RWPE1 (cell line): ENCODE measurements at regions not wholly inside any gene's neighbourhood (a gene's known extent, or its start where the extent isn't known, plus 50 kb on each side); places are given as distances from the start of the nearest gene placed in this dataset.

ENCODE experiments used
- CTCF ChIA-PET: fragments of 350-600 bp; sonication (Branson Sonifier 250); formaldehyde crosslinking; extraction: SDS; loops from one replicate; lab custom pipeline; 2021; lab: Yijun Ruan, JAX
- POLR2A ChIA-PET: fragments of 400-600 bp; formaldehyde crosslinking; extraction: SDS; loops from one replicate; lab custom pipeline; 2020; ENCODE audit warnings: antibody characterized with exemption; ENCODE audit not compliant: low non-redundant PET; lab: Yijun Ruan, JAX
- DNase-seq: peaks from one replicate; pipeline ENCODE4 v3.0.0; 2012; ENCODE audit warnings: low spot score
- H3K27ac ChIP-seq: fragments of 450-650 bp; 2 replicates; pipeline ENCODE4 v1.5.1; 2017
- CTCF ChIP-seq: fragments of 450-650 bp; conservative IDR thresholded peaks from 2 replicates; pipeline ENCODE4 v1.5.1; 2017; ENCODE audit warnings: low read depth, mild to moderate bottlenecking

- TF ChIP-seq CTCF = no peak
- H3K27ac ChIP-seq = no peak overlapping the region
- ChIA-PET POLR2A (no interaction called here), CTCF (no interaction called here)
- peak; percentile 89 for DNase-seq
These were observed 715.7 kb upstream of the SOX9 start for GRCh38 chr17:71405101-71405500.

GRCh38 chr17:71407981-71408380, 712.8 kb upstream of the SOX9 start:
- DNase-seq = no peak
- ChIA-PET CTCF (no interaction called here), POLR2A (no interaction called here)
- TF ChIP-seq CTCF = no peak
- H3K27ac ChIP-seq = no peak overlapping the region

- ChIA-PET POLR2A (interaction anchor here (0.6 kb wide), 1 partner anchor 98 kb away, joined by 4 read pairs; no protein-coding TSS in a partner anchor), CTCF (interaction anchor here (0.6 to 0.7 kb wide), 3 partner anchors 32 to 476 kb away, joined by 3 to 4 read pairs (median 4); no protein-coding TSS in a partner anchor)
- 0 out of 2 replicates have a peak overlapping the region, but pooled peaks have one; percentile 23 for H3K27ac ChIP-seq
- no peak for DNase-seq
- no peak for TF ChIP-seq CTCF
These were observed 711.7 kb upstream of the SOX9 start for GRCh38 chr17:71409137-71409536.

GRCh38 chr17:71409712-71410111, 711.1 kb upstream of the SOX9 start:
- no peak overlapping the region for H3K27ac ChIP-seq
- DNase-seq = peak; percentile 78
- POLR2A ChIA-PET = no interaction called here
- CTCF ChIA-PET = interaction anchor here (0.6 to 0.7 kb wide), 2 partner anchors 31 to 476 kb away, joined by 3 to 4 read pairs; no protein-coding TSS in a partner anchor
- no peak for TF ChIP-seq CTCF

- DNase-seq = peak; percentile 90
- CTCF ChIA-PET = no interaction called here
- TF ChIP-seq CTCF = no peak
- POLR2A ChIA-PET = interaction anchor here (1.1 kb wide), 1 partner anchor 11 kb away, joined by 3 read pairs; no protein-coding TSS in a partner anchor
- H3K27ac ChIP-seq = no peak overlapping the region
These were observed 708.0 kb upstream of the SOX9 start for GRCh38 chr17:71412803-71413202.

- CTCF ChIA-PET = interaction anchor here (0.6 kb wide), 2 partner anchors 10 to 20 kb away, joined by 3 read pairs; no protein-coding TSS in a partner anchor
- POLR2A ChIA-PET = no interaction called here
- TF ChIP-seq CTCF = no peak
- DNase-seq = no peak
- H3K27ac ChIP-seq = no peak overlapping the region
These were observed 706.9 kb upstream of the SOX9 start for GRCh38 chr17:71413935-71414334.

- ChIA-PET CTCF (no interaction called here), POLR2A (no interaction called here)
- no peak for DNase-seq
- TF ChIP-seq CTCF = no peak
- H3K27ac ChIP-seq = no peak overlapping the region
These were observed 703.7 kb upstream of the SOX9 start for GRCh38 chr17:71417142-71417541.
